A673 (cell line): ENCODE measurements at regions not wholly inside any gene's neighbourhood (a gene's known extent, or its start where the extent isn't known, plus 50 kb on each side); places are given as distances from the start of the nearest gene placed in this dataset.

Experiments
- BruUV-seq: library from RNA; stranded (reverse); fragments of 400-500 nt; replicated peaks from 2 replicates; lab custom pipeline; 2021; lab: Mats Ljungman, UMichigan
- CTCF ChIA-PET: fragments of 300-600 bp; sonication (Branson Sonifier 250); formaldehyde crosslinking; loops from one replicate; lab custom pipeline; 2022; ENCODE audit warnings: antibody characterized with exemption; lab: Charles Lee
- POLR2A ChIA-PET: fragments of 300-600 bp; sonication (Branson Sonifier 250); formaldehyde crosslinking; loops from one replicate; lab custom pipeline; 2022; ENCODE audit warnings: antibody characterized with exemption; ENCODE audit not compliant: low non-redundant PET; lab: Charles Lee
- DNase-seq: peaks from one replicate; pipeline ENCODE4 v3.0.0-alpha.2; 2015; ENCODE audit warnings: low spot score
- H3K27ac ChIP-seq: fragments of 200-600 bp; sonication (generic); 2 replicates; pipeline ENCODE4 v1.5.1; 2016; ENCODE audit warnings: mixed run types, low read depth, mild to moderate bottlenecking, mixed read lengths, antibody characterized with exemption, low read length; ENCODE audit not compliant: poor library complexity, severe bottlenecking
- H3K27me3 ChIP-seq: fragments of 200-600 bp; sonication (generic); replicated peaks from 2 replicates; pipeline ENCODE4 v1.6.1; 2017; ENCODE audit warnings: mixed run types, low read depth, mild to moderate bottlenecking, mixed read lengths, antibody characterized with exemption, low read length; ENCODE audit not compliant: insufficient read depth, poor library complexity
- H3K36me3 ChIP-seq: fragments of 200-600 bp; sonication (generic); 2 replicates; pipeline ENCODE4 v1.6.1; 2016; ENCODE audit warnings: mixed run types, mild to moderate bottlenecking, mixed read lengths, antibody characterized with exemption, low read length; ENCODE audit not compliant: insufficient read depth, poor library complexity, severe bottlenecking
- H3K4me1 ChIP-seq: fragments of 200-600 bp; sonication (generic); 2 replicates; pipeline ENCODE4 v1.6.1; 2017; ENCODE audit warnings: mixed run types, mild to moderate bottlenecking, mixed read lengths, antibody characterized with exemption, low read length; ENCODE audit not compliant: insufficient read depth, poor library complexity, severe bottlenecking
- H3K4me3 ChIP-seq: fragments of 200-600 bp; sonication (generic); 2 replicates; pipeline ENCODE4 v1.5.1; 2016; ENCODE audit warnings: low read depth, mixed run types, mild to moderate bottlenecking, mixed read lengths, low read length; ENCODE audit not compliant: poor library complexity, severe bottlenecking
- H3K9me3 ChIP-seq: fragments of 200-600 bp; sonication (generic); 2 replicates; pipeline ENCODE4 v1.6.1; 2016; ENCODE audit warnings: mixed run types, low read depth, mild to moderate bottlenecking, mixed read lengths, antibody characterized with exemption, low read length; ENCODE audit not compliant: poor library complexity, severe bottlenecking
- EZH2 ChIP-seq: fragments of 200-600 bp; sonication (generic); IDR thresholded peaks from 2 replicates; pipeline ENCODE4 v1.6.1; 2017; ENCODE audit warnings: borderline replicate concordance, low read depth, mild to moderate bottlenecking, mixed read lengths, antibody characterized with exemption, low read length; ENCODE audit not compliant: poor library complexity, severe bottlenecking
- intact Hi-C: fragments of 100-400 bp; cut with micrococcal nuclease; formaldehyde crosslinking; loops from one replicate; pipeline ENCODE4 v1.10.0; 2022; ENCODE audit not compliant: unreplicated experiment
- TF ChIP-seq, protein P1 (sequence below): fragments of 300-800, 200-600 bp; sonication (generic); conservative IDR thresholded peaks from 2 replicates; pipeline ENCODE4 v1.5.1; 2017; ENCODE audit warnings: low read depth, mild to moderate bottlenecking, antibody characterized with exemption, low read length, moderate library complexity, mixed read lengths

- Histone ChIP-seq H3K9me3 (no peaks in the 10 kb centered on the region), H3K27ac (no peak overlapping the region), H3K4me3 (no peak overlapping the region), H3K36me3 (no peaks in the 10 kb centered on the region), H3K27me3 (no peaks in the 10 kb centered on the region), H3K4me1 (peaks cover 24% of the 10 kb centered on the region)
- TF ChIP-seq, protein P1, sequence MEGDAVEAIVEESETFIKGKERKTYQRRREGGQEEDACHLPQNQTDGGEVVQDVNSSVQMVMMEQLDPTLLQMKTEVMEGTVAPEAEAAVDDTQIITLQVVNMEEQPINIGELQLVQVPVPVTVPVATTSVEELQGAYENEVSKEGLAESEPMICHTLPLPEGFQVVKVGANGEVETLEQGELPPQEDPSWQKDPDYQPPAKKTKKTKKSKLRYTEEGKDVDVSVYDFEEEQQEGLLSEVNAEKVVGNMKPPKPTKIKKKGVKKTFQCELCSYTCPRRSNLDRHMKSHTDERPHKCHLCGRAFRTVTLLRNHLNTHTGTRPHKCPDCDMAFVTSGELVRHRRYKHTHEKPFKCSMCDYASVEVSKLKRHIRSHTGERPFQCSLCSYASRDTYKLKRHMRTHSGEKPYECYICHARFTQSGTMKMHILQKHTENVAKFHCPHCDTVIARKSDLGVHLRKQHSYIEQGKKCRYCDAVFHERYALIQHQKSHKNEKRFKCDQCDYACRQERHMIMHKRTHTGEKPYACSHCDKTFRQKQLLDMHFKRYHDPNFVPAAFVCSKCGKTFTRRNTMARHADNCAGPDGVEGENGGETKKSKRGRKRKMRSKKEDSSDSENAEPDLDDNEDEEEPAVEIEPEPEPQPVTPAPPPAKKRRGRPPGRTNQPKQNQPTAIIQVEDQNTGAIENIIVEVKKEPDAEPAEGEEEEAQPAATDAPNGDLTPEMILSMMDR = no peak
- no peak for TF ChIP-seq EZH2
- DNase-seq = no peak
- no TSS peak for BruUV-seq
- POLR2A ChIA-PET = no interaction called here
- intact Hi-C loops = no loop called here
- CTCF ChIA-PET = no interaction called here
These were observed 169.6 kb downstream of the TGFB2 start for GRCh38 chr1:218514689-218515088.

DNA sequence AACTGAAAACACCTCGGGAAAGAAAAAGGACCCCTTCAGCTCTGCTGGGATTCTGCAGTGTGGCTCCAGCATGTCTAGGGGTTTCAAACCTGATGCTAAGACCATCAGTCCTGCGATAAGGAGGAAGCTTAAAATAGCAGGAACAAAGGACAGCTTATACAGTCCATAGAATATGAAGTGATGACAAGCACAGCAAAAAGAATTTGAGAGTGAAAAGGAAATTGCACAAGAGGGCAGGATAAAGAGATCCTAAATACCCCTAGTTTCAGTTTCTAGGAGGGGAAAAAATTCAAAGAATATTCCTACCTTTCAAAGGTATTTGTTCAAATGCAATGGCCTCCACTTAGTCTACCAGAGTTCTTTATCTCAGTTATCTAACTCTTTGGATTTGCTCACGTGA is 171.4 kb downstream of the TGFB2 start:
- POLR2A ChIA-PET = interaction anchor here (0.6 to 0.7 kb wide), 2 partner anchors 39 to 76 kb away, joined by 3 read pairs; no protein-coding TSS in a partner anchor
- TF ChIP-seq, protein P1 = no peak
- no peak for TF ChIP-seq EZH2
- Histone ChIP-seq H3K9me3 (no peaks in the 10 kb centered on the region), H3K27ac (no peak overlapping the region), H3K27me3 (no peaks in the 10 kb centered on the region), H3K36me3 (no peaks in the 10 kb centered on the region), H3K4me1 (peaks cover 24% of the 10 kb centered on the region), H3K4me3 (no peak overlapping the region)
- intact Hi-C loops = no loop called here
- no TSS peak for BruUV-seq
- DNase-seq = peak; percentile 55
- CTCF ChIA-PET = no interaction called here

DNA sequence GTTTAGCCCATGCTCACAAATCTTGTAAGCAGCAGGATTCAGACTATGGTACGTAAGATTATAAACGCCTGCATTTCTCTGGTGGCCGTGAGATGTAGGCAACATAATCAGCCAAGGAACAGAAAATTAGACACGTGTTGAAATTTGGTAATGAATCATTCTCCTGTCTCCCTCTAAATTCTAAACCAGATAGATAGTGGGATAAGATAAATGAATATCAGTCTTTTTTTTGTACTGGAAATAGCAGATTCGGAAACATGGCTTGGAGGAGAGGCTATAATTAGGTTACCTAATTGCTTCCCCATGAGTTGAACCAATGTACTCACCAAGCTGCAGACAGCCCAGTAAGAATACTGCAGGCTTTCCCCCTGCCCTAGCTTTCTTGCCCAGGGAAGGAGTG is 172.3 kb downstream of the TGFB2 start:
- BruUV-seq = no TSS peak
- H3K27ac ChIP-seq = peak overlapping the region; percentile 11
- no peaks in the 10 kb centered on the region for H3K36me3 ChIP-seq
- H3K4me3 ChIP-seq = peak overlapping the region; percentile 5
- H3K9me3 ChIP-seq = no peaks in the 10 kb centered on the region
- POLR2A ChIA-PET = no interaction called here
- intact Hi-C loops = no loop called here
- H3K4me1 ChIP-seq = peaks cover 24% of the 10 kb centered on the region
- CTCF ChIA-PET = interaction anchor here (0.7 kb wide), 1 partner anchor 344 kb away, joined by 4 read pairs; no protein-coding TSS in a partner anchor
- DNase-seq = peak; percentile 29
- TF ChIP-seq EZH2 = no peak
- TF ChIP-seq, protein P1 = no peak
- no peaks in the 10 kb centered on the region for H3K27me3 ChIP-seq
